ENCODE measurements at regions not wholly inside any gene's neighbourhood (a gene's known extent, or its start where the extent isn't known, plus 50 kb on each side); places are given as distances from the start of the nearest gene placed in this dataset.

DNA sequence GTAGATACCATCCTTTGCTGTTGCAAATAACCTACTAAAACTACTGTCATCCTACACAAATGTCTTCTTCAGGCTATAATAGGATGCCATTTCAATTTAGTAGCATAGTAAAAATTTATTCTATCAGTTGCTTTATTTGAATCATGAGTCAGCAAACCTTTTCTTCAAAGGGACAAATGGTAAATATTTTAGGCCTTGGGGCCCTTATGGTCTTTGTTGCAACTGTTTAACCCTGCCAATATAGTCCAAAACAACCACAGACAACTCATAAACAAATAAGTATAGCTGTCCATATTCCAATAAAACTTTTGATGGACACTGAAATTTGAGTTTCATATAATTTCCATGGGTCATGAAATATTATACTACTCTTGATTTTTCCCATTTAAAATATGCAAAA is 54.0 kb upstream of the CCBE1 start:
- Histone ChIP-seq H3K4me3 (ENCODE audit: low read length) (no peak overlapping the region), H3K4me1 (ENCODE audit: control insufficient read depth, insufficient read depth, low read length) (no peaks in the 10 kb centered on the region), H3K9me3 (ENCODE audit: control insufficient read depth, low read length) (peaks cover 6% of the 10 kb centered on the region), H3K27me3 (ENCODE audit: control insufficient read depth, insufficient read depth, low read length, poor library complexity, severe bottlenecking) (no peaks in the 10 kb centered on the region), H3K36me3 (ENCODE audit: control insufficient read depth, insufficient read depth, low read length) (no peaks in the 10 kb centered on the region), H3K9ac (ENCODE audit: extremely low read depth, low read length, poor library complexity, severe bottlenecking) (no peak overlapping the region), H3K27ac (ENCODE audit: low read depth, low read length) (no peak overlapping the region)
- Mint-ChIP-seq H3K36me3 (ENCODE audit: low read depth) (no peaks in the 10 kb centered on the region), H3K27me3 (ENCODE audit: insufficient read depth) (peaks cover 4% of the 10 kb centered on the region), H3K4me3 (no peak overlapping the region), H3K4me1 (peaks cover 3% of the 10 kb centered on the region), H3K27ac (no peak overlapping the region), H3K9me3 (no peaks in the 10 kb centered on the region)
- DNase-seq, result no peak
- TF ChIP-seq, protein P1, sequence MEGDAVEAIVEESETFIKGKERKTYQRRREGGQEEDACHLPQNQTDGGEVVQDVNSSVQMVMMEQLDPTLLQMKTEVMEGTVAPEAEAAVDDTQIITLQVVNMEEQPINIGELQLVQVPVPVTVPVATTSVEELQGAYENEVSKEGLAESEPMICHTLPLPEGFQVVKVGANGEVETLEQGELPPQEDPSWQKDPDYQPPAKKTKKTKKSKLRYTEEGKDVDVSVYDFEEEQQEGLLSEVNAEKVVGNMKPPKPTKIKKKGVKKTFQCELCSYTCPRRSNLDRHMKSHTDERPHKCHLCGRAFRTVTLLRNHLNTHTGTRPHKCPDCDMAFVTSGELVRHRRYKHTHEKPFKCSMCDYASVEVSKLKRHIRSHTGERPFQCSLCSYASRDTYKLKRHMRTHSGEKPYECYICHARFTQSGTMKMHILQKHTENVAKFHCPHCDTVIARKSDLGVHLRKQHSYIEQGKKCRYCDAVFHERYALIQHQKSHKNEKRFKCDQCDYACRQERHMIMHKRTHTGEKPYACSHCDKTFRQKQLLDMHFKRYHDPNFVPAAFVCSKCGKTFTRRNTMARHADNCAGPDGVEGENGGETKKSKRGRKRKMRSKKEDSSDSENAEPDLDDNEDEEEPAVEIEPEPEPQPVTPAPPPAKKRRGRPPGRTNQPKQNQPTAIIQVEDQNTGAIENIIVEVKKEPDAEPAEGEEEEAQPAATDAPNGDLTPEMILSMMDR (conservative IDR thresholded peaks at IDR 0.05), result no peak

DNA sequence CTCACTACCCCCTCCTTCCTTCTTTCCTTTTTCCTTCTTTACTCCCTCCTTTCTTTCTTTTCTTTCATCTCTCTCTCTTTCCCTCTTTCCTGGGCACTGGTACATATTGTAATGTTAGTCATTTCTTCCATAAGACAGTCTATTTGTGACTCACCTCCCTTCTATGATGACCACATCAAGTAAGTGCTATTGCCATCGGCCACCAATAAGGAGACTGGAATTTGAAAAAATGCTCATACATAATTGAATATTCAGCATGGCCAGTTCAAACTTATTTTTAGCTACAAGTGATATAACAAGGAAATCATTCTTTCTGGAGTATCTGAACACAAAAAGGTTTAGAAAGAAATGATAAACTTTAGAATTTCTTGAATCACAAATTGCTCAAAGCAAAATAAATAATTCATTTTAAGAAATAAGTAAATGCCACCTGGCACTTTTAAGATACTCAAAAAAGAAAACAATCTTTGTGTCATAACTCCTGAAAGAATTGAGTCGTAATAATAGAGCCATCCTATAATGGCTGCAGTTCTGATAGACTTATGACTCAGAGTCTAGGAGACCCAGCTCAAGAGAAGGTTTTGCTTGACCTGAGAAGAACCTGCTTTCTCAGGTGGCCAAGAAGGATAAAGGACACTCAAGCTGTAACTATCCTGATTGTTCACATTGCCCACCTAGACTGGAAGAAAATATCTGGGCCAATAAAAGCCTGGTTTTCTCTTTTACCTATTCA is 51.6 kb upstream of the CCBE1 start:
- Histone ChIP-seq H3K27ac (ENCODE audit: low read depth, low read length) (no peak overlapping the region), H3K27me3 (ENCODE audit: control insufficient read depth, insufficient read depth, low read length, poor library complexity, severe bottlenecking) (peaks cover 7% of the 10 kb centered on the region), H3K9me3 (ENCODE audit: control insufficient read depth, low read length) (peaks cover 6% of the 10 kb centered on the region), H3K9ac (ENCODE audit: extremely low read depth, low read length, poor library complexity, severe bottlenecking) (no peak overlapping the region), H3K36me3 (ENCODE audit: control insufficient read depth, insufficient read depth, low read length) (no peaks in the 10 kb centered on the region), H3K4me3 (ENCODE audit: low read length) (no peak overlapping the region), H3K4me1 (ENCODE audit: control insufficient read depth, insufficient read depth, low read length) (no peaks in the 10 kb centered on the region)
- WGBS, 2 experiments (ENCODE audit: insufficient coverage in 1 of 2, insufficient read length in 1 of 2), result 87 to 92% methylated on average over 1 to 2 of the region's 2 CpGs
- Mint-ChIP-seq H3K36me3 (ENCODE audit: low read depth) (no peaks in the 10 kb centered on the region), H3K27ac (no peak overlapping the region), H3K27me3 (ENCODE audit: insufficient read depth) (peaks cover 11% of the 10 kb centered on the region), H3K4me1 (peaks cover 3% of the 10 kb centered on the region), H3K4me3 (no peak overlapping the region), H3K9me3 (no peaks in the 10 kb centered on the region)
- DNase-seq, result no peak
- TF ChIP-seq, protein P1 (conservative IDR thresholded peaks at IDR 0.05), result no peak
